Peyer's patch (tissue), 4 donors: ENCODE measurements at regions not wholly inside any gene's neighbourhood (a gene's known extent, or its start where the extent isn't known, plus 50 kb on each side); places are given as distances from the start of the nearest gene placed in this dataset.

ENCODE experiments used
- POLR2A ChIP-seq, 2 donors: fragments of 450-650 bp; IDR thresholded peaks; one replicate each; pipeline ENCODE4 v1.5.1; 2017; ENCODE audit warnings: antibody characterized with exemption in 2 of 2, mild to moderate bottlenecking in 2 of 2, moderate library complexity in 2 of 2
- TF ChIP-seq, protein P1 (sequence below), 6 experiments: fragments of 450-650 bp in 4 of 6; fragments of 200-600 bp in 2 of 6; sonication (generic) in 1 of 6; IDR thresholded peaks; one replicate each; pipeline ENCODE4 v1.5.1; 2017 to 2019; ENCODE audit warnings: antibody characterized with exemption in 6 of 6, mild to moderate bottlenecking in 3 of 6, moderate library complexity in 1 of 6

DNA sequence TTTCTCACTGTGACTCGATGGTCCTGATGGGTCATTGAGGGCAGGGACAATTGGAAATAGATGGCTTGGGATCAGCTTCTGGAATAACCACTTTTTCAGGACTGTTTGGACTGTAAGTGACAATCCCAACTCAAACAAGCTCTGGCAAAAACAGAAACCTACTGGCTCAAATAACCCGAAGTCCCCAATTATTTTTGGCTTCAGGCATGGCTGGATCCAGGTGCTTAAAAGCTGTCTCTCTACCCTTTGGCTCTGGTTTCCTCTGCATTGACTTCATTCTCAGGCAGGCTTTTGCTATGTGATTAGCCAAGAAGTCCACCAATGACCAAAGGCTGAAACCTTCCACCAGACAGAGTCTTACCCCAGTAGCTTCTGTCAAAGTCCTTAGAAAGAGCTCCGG, 92.9 kb upstream of the PRR23E start:
- TF ChIP-seq, protein P1, sequence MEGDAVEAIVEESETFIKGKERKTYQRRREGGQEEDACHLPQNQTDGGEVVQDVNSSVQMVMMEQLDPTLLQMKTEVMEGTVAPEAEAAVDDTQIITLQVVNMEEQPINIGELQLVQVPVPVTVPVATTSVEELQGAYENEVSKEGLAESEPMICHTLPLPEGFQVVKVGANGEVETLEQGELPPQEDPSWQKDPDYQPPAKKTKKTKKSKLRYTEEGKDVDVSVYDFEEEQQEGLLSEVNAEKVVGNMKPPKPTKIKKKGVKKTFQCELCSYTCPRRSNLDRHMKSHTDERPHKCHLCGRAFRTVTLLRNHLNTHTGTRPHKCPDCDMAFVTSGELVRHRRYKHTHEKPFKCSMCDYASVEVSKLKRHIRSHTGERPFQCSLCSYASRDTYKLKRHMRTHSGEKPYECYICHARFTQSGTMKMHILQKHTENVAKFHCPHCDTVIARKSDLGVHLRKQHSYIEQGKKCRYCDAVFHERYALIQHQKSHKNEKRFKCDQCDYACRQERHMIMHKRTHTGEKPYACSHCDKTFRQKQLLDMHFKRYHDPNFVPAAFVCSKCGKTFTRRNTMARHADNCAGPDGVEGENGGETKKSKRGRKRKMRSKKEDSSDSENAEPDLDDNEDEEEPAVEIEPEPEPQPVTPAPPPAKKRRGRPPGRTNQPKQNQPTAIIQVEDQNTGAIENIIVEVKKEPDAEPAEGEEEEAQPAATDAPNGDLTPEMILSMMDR (IDR thresholded peaks at IDR 0.05), result no peak
- TF ChIP-seq POLR2A (IDR thresholded peaks at IDR 0.05), result no peak
